Kidney epithelial cell (primary cell): ENCODE measurements at regions not wholly inside any gene's neighbourhood (a gene's known extent, or its start where the extent isn't known, plus 50 kb on each side); places are given as distances from the start of the nearest gene placed in this dataset.
A peak's percentile ranks its signal among the peaks of the same experiment; 100 is the strongest.

Experiments used
- DNase-seq: peaks from one replicate; pipeline ENCODE4 v3.0.0-alpha.2; 2010; ENCODE audit warnings: low read depth
- H3K27me3 ChIP-seq: 2 replicates; pipeline ENCODE4 v1.6.0; 2011; ENCODE audit warnings: low read length; ENCODE audit not compliant: control insufficient read depth, insufficient read depth
- H3K36me3 ChIP-seq: 2 replicates; pipeline ENCODE4 v1.5.1; 2011; ENCODE audit warnings: low read length; ENCODE audit not compliant: control insufficient read depth, insufficient read depth
- H3K4me3 ChIP-seq: 2 replicates; pipeline ENCODE4 v1.5.1; 2011; ENCODE audit warnings: low read depth, mild to moderate bottlenecking, control low read depth, low read length
- CTCF ChIP-seq: IDR thresholded peaks from 2 replicates; pipeline ENCODE4 v1.5.1; 2011; ENCODE audit warnings: mild to moderate bottlenecking, moderate library complexity, low read length, control low read depth, inconsistent platforms; ENCODE audit not compliant: insufficient read depth, poor library complexity, severe bottlenecking

DNA sequence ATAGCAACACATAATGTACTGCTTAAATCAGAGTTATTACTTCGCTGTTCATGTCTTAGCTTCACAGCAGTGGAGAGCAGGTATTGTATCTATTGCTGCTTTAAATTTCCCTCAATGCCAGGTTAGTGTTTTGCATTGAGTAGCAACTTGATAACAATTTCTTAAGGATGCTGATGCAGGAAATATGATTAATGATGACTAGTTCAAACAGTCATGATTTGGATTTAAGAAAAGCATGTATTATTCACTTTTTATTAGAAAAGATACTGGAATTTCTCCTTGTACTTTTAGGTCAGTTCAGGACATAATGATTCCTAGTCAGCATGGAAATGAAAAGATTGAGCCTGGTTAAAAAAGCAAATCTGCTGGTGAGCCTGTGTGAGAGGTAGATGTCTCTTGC lies 67.2 kb upstream of the ARHGAP29 start:
- no peak for TF ChIP-seq CTCF

GRCh38 chr1:94303005-94303404 lies 65.6 kb upstream of the ARHGAP29 start:
- no peaks in the 10 kb centered on the region for H3K36me3 ChIP-seq
- no peak for TF ChIP-seq CTCF
- no peaks in the 10 kb centered on the region for H3K27me3 ChIP-seq

More for the DNA sequence above, 67.2 kb upstream of the ARHGAP29 start:
- H3K36me3 ChIP-seq, result no peaks in the 10 kb centered on the region
- H3K27me3 ChIP-seq, result no peaks in the 10 kb centered on the region
- no peak for DNase-seq
- H3K4me3 ChIP-seq, result no peak overlapping the region

GRCh38 chr1:94302497-94302896 lies 65.1 kb upstream of the ARHGAP29 start:
- TF ChIP-seq CTCF, result no peak
- H3K36me3 ChIP-seq, result no peaks in the 10 kb centered on the region
- DNase-seq, result no peak
- no peak overlapping the region for H3K4me3 ChIP-seq
- H3K27me3 ChIP-seq, result no peaks in the 10 kb centered on the region

More at GRCh38 chr1:94303005-94303404, 65.6 kb upstream of the ARHGAP29 start:
- H3K4me3 ChIP-seq, result no peak overlapping the region
- no peak for DNase-seq

GRCh38 chr1:94301186-94301585 lies 63.8 kb upstream of the ARHGAP29 start:
- no peak for DNase-seq
- H3K4me3 ChIP-seq, result no peak overlapping the region

DNA sequence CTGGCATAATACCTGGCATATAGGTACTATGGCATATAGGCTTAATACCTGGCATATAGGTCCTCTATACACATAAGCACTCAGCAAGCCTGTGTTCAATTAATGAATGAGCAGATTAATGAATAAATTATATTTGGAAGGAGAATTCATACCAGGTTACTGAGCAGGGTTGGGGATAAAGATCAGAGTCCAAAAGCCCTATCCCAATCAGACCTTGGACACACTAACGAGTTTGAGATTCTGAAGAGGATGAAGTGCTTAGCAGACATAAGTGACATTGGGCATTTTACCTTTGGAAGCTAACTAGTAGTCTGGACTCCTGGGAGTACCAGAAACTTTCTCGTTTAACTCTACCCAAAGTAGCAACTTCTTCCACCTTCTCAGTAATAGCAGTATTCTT lies 63.3 kb upstream of the ARHGAP29 start:
- Histone ChIP-seq H3K4me3 (no peak overlapping the region), H3K27me3 (no peaks in the 10 kb centered on the region), H3K36me3 (no peaks in the 10 kb centered on the region)
- no peak for TF ChIP-seq CTCF
- DNase-seq, result no peak

More at GRCh38 chr1:94301186-94301585, 63.8 kb upstream of the ARHGAP29 start:
- no peak for TF ChIP-seq CTCF
- H3K36me3 ChIP-seq, result no peaks in the 10 kb centered on the region
- no peaks in the 10 kb centered on the region for H3K27me3 ChIP-seq

DNA sequence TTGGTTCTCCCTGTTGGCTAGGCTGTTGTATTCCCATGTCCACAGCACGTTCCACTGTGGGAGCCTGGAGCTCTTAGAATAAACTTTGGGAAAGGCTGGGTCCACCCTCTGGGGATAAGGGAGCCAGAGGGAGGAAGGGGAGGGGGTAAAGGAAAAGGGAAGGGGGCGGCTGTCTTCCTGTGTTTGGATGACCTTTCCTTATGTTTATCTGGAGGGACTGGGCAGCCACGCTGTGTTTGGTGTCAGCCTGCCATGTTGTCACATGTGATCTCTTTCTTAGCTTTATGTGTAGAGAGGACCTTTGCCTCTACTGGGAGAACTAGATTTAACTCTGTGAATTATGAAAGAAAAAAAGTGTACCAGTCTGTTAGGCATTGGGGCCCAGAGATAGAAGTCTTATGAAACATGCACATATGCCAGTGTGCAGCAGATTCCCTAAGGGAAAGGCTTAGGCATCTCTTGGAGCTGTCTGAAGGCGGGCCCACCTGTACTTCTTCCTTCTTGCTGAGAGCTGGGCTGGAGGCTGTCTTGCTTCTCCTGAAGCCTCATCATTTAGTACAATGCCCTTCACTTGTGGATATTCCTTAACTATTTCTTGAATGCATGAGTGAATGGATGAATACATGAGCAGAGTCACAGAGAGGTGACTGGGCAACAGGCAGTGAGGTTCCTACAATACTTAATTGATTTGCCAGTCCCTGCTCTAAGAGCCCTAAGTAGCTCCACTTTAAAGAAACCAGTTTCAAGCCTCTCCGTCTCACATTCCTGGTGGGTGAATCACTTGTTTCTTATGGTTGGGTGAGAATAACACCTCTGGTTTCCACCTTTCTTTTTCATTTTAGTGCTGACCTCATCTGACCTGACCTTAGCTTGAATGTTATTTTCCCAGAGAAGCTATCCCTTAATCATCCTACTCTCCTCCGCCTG lies 62.5 kb upstream of the ARHGAP29 start:
- H3K27me3 ChIP-seq, result no peaks in the 10 kb centered on the region
- DNase-seq, result peak; percentile 99
- no peak for TF ChIP-seq CTCF
- no peak overlapping the region for H3K4me3 ChIP-seq
- H3K36me3 ChIP-seq, result no peaks in the 10 kb centered on the region
